Liver (tissue), 8 donors: ENCODE measurements at regions not wholly inside any gene's neighbourhood (a gene's known extent, or its start where the extent isn't known, plus 50 kb on each side); places are given as distances from the start of the nearest gene placed in this dataset.

ENCODE experiments used
- DNase-seq: peaks from one replicate; pipeline ENCODE4 v3.0.0-alpha.2; 2017; ENCODE audit warnings: low spot score
- H3K27ac ChIP-seq, 2 donors: one replicate each; pipeline ENCODE4 v1.7.0; 2013; ENCODE audit warnings: inconsistent platforms in 2 of 2, low read length in 2 of 2, control low read depth in 1 of 2, low read depth in 1 of 2, mild to moderate bottlenecking in 1 of 2
- H3K27me3 ChIP-seq, 4 donors: one replicate each; pipeline versions ENCODE4 v1.6.1 to v1.7.0; 2013; ENCODE audit warnings: low read length in 3 of 4, inconsistent platforms in 1 of 4, mild to moderate bottlenecking in 1 of 4, moderate library complexity in 1 of 4; ENCODE audit not compliant: control insufficient read depth in 4 of 4, insufficient read depth in 4 of 4
- H3K36me3 ChIP-seq, 4 donors: one replicate each; pipeline versions ENCODE4 v1.6.1 to v1.7.0; 2013; ENCODE audit warnings: low read length in 3 of 4, mild to moderate bottlenecking in 3 of 4, low read depth in 1 of 4, moderate library complexity in 1 of 4; ENCODE audit not compliant: control insufficient read depth in 4 of 4, insufficient read depth in 3 of 4
- H3K4me1 ChIP-seq, 4 donors: one replicate each; pipeline versions ENCODE4 v1.6.1 to v1.7.0; 2013; ENCODE audit warnings: low read length in 3 of 4, mild to moderate bottlenecking in 3 of 4, moderate library complexity in 1 of 4; ENCODE audit not compliant: control insufficient read depth in 4 of 4, insufficient read depth in 4 of 4
- H3K4me3 ChIP-seq, 3 donors: one replicate each; pipeline versions ENCODE4 v1.6.1 to v1.7.0; 2013; ENCODE audit warnings: low read length in 3 of 3, control low read depth in 1 of 3, low read depth in 1 of 3, mild to moderate bottlenecking in 1 of 3
- H3K9ac ChIP-seq, 2 donors: one replicate each; pipeline ENCODE4 v1.7.0; 2013; ENCODE audit warnings: low read length in 2 of 2, mild to moderate bottlenecking in 2 of 2, moderate library complexity in 2 of 2, control low read depth in 1 of 2, low read depth in 1 of 2
- H3K9me3 ChIP-seq, 4 donors: one replicate each; pipeline versions ENCODE4 v1.6.1 to v1.7.0; 2013; ENCODE audit warnings: low read length in 3 of 4; ENCODE audit not compliant: control insufficient read depth in 4 of 4
- ATF3 ChIP-seq: IDR thresholded peaks from 2 replicates; pipeline ENCODE4 v1.6.1; 2016; ENCODE audit warnings: antibody characterized with exemption
- CTCF ChIP-seq: fragments of 150-350 bp; IDR thresholded peaks from 2 replicates; pipeline ENCODE4 v1.5.1; 2017; ENCODE audit warnings: improper control_type of control experiment, low read depth, low read length; ENCODE audit not compliant: missing input control
- EGR1 ChIP-seq, 2 donors: IDR thresholded peaks; 2 replicates each; pipeline ENCODE4 v1.6.1; 2016 to 2018; ENCODE audit warnings: antibody characterized with exemption in 2 of 2, low read depth in 2 of 2
- FOXA1 ChIP-seq: IDR thresholded peaks from 2 replicates; pipeline ENCODE4 v1.6.1; 2016; ENCODE audit warnings: antibody characterized with exemption
- FOXA2 ChIP-seq: IDR thresholded peaks from 2 replicates; pipeline ENCODE4 v1.6.1; 2016; ENCODE audit warnings: antibody characterized with exemption
- GABPA ChIP-seq, 2 donors: IDR thresholded peaks in 1 of 2; conservative IDR thresholded peaks in 1 of 2; 2 replicates each; pipeline ENCODE4 v1.6.1; 2016; ENCODE audit warnings: antibody characterized with exemption in 2 of 2, mild to moderate bottlenecking in 1 of 2, moderate library complexity in 1 of 2
- HNF4A ChIP-seq, 2 donors: conservative IDR thresholded peaks; 2 replicates each; pipeline ENCODE4 v1.6.1; 2016; ENCODE audit warnings: antibody characterized with exemption in 2 of 2, mild to moderate bottlenecking in 2 of 2
- HNF4G ChIP-seq: IDR thresholded peaks from 2 replicates; pipeline ENCODE4 v1.6.1; 2016; ENCODE audit warnings: antibody characterized with exemption
- JUND ChIP-seq, 2 donors: IDR thresholded peaks; 2 replicates each; pipeline ENCODE4 v1.6.1; 2016; ENCODE audit warnings: antibody characterized with exemption in 2 of 2
- MAX ChIP-seq: IDR thresholded peaks from 2 replicates; pipeline ENCODE4 v1.6.1; 2016; ENCODE audit warnings: antibody characterized with exemption
- NR2F2 ChIP-seq: IDR thresholded peaks from 2 replicates; pipeline ENCODE4 v1.6.1; 2016; ENCODE audit warnings: antibody characterized with exemption
- RAD21 ChIP-seq, 2 donors: IDR thresholded peaks; 2 replicates each; pipeline ENCODE4 v1.6.1; 2016; ENCODE audit warnings: antibody characterized with exemption in 2 of 2, mild to moderate bottlenecking in 2 of 2
- REST ChIP-seq: IDR thresholded peaks from 2 replicates; pipeline ENCODE4 v1.6.1; 2016; ENCODE audit warnings: antibody characterized with exemption, mild to moderate bottlenecking
- SP1 ChIP-seq: IDR thresholded peaks from 2 replicates; pipeline ENCODE4 v1.6.1; 2018; ENCODE audit warnings: antibody characterized with exemption, mild to moderate bottlenecking
- TAF1 ChIP-seq: conservative IDR thresholded peaks from 2 replicates; pipeline ENCODE4 v1.6.1; 2016; ENCODE audit warnings: antibody characterized with exemption, mild to moderate bottlenecking
- YY1 ChIP-seq: IDR thresholded peaks from 2 replicates; pipeline ENCODE4 v1.6.1; 2016; ENCODE audit warnings: antibody characterized with exemption, mild to moderate bottlenecking
- ZBTB33 ChIP-seq: IDR thresholded peaks from 2 replicates; pipeline ENCODE4 v1.6.1; 2016; ENCODE audit warnings: antibody characterized with exemption
- WGBS: extraction: QIAGEN DNeasy Blood & Tissue Kit; methylation state at CpG from one replicate; pipeline ENCODE4 v1.1.7; 2013; 5-methylcytosine and 5-hydroxymethylcytosine counted together
- donor health status: healthy.
- donor health status: healthy.
- donor health status: healthy.
- donor health status: healthy.
- donor health status: healthy.

- no peak for TF ChIP-seq CTCF
- TF ChIP-seq EGR1 (IDR thresholded peaks at IDR 0.05; ENCODE audit: low read depth in 2 of 2): no peak
- Histone ChIP-seq H3K36me3 (no peaks in the 10 kb centered on the region), H3K4me3 (no peak overlapping the region), H3K27ac (no peak overlapping the region), H3K27me3 (no peaks in the 10 kb centered on the region), H3K9ac (no peak overlapping the region), H3K9me3 (peaks cover 0 to 11% (median 4%) of the 10 kb centered on the region in 4 donors), H3K4me1 (no peaks in the 10 kb centered on the region)
- WGBS: 77% methylated on average over 8 of the region's 8 CpGs
- no peak for DNase-seq
Observed at GRCh38 chr10:75347186-75347585, 54.4 kb downstream of the ZNF503 start.

GRCh38 chr10:75345738-75346137 lies 55.8 kb downstream of the ZNF503 start:
- H3K9me3 ChIP-seq: peaks cover 0 to 11% (median 4%) of the 10 kb centered on the region in 4 donors
- no peak overlapping the region for H3K27ac ChIP-seq
- no peaks in the 10 kb centered on the region for H3K36me3 ChIP-seq
- 90% methylated on average over 6 of the region's 6 CpGs for WGBS
- no peaks in the 10 kb centered on the region for H3K27me3 ChIP-seq
- H3K4me3 ChIP-seq: no peak overlapping the region
- TF ChIP-seq TAF1 (no peak), REST (no peak), ATF3 (no peak), RAD21 (IDR thresholded peaks at IDR 0.05) (no peak), HNF4G (no peak), YY1 (no peak), EGR1 (IDR thresholded peaks at IDR 0.05; ENCODE audit: low read depth in 2 of 2) (no peak), JUND (IDR thresholded peaks at IDR 0.05) (no peak), SP1 (no peak), MAX (no peak), CTCF (no peak), NR2F2 (no peak), GABPA (IDR thresholded peaks at IDR 0.05 in 1 of 2, conservative IDR thresholded peaks at IDR 0.05 in 1 of 2) (no peak), FOXA1 (no peak), ZBTB33 (no peak), FOXA2 (no peak), HNF4A (conservative IDR thresholded peaks at IDR 0.05) (no peak)
- H3K4me1 ChIP-seq: no peaks in the 10 kb centered on the region
- DNase-seq: no peak
- no peak overlapping the region for H3K9ac ChIP-seq
